GM23338 (cell line): ENCODE measurements at regions not wholly inside any gene's neighbourhood (a gene's known extent, or its start where the extent isn't known, plus 50 kb on each side); places are given as distances from the start of the nearest gene placed in this dataset.

Experiments used
- ATAC-seq: fragments of 200-7000 bp; cut with Tn5 transposase; 3 replicates; pipeline ENCODE4 v1.9.1; 2020
- DNase-seq: peaks from one replicate; pipeline ENCODE4 v3.0.0-alpha.2; 2015; ENCODE audit warnings: low spot score
- H2AFZ ChIP-seq: fragments of 200-600 bp; sonication (generic); 2 replicates; pipeline ENCODE4 v1.8.0; 2016; ENCODE audit warnings: antibody characterized with exemption, mild to moderate bottlenecking, moderate library complexity
- H3F3A ChIP-seq: fragments of 200-600 bp; sonication (generic); replicated peaks from 2 replicates; pipeline ENCODE4 v1.8.0; 2017; ENCODE audit warnings: antibody characterized with exemption, mixed run types, low read depth
- H3K27ac ChIP-seq: fragments of 200-600 bp; sonication (generic); 2 replicates; pipeline ENCODE4 v1.6.1; 2016; ENCODE audit warnings: low read depth
- H3K27me3 ChIP-seq: fragments of 200-600 bp; sonication (generic); 2 replicates; pipeline ENCODE4 v1.8.0; 2016; ENCODE audit warnings: mild to moderate bottlenecking, mixed run types, moderate library complexity; ENCODE audit not compliant: insufficient read depth
- H3K36me3 ChIP-seq: fragments of 200-600 bp; sonication (generic); 2 replicates; pipeline ENCODE4 v1.8.0; 2016; ENCODE audit warnings: mild to moderate bottlenecking; ENCODE audit not compliant: insufficient read depth
- H3K4me1 ChIP-seq: fragments of 200-600 bp; sonication (generic); 2 replicates; pipeline ENCODE4 v1.8.0; 2016; ENCODE audit warnings: mild to moderate bottlenecking, moderate library complexity; ENCODE audit not compliant: insufficient read depth
- H3K4me2 ChIP-seq: fragments of 200-600 bp; sonication (generic); 2 replicates; pipeline ENCODE4 v1.7.1; 2017; ENCODE audit warnings: mixed run types
- H3K4me3 ChIP-seq: fragments of 200-600 bp; sonication (generic); 2 replicates; pipeline ENCODE4 v1.6.1; 2016; ENCODE audit warnings: mixed run types
- H3K79me2 ChIP-seq: fragments of 200-600 bp; sonication (generic); replicated peaks from 2 replicates; pipeline ENCODE4 v1.8.0; 2017; ENCODE audit warnings: mild to moderate bottlenecking; ENCODE audit not compliant: insufficient read depth
- H3K9me2 ChIP-seq: fragments of 200-600 bp; sonication (generic); 2 replicates; pipeline ENCODE4 v1.8.0; 2017; ENCODE audit not compliant: insufficient read depth
- H4K20me1 ChIP-seq: fragments of 200-600 bp; sonication (generic); replicated peaks from 2 replicates; pipeline ENCODE4 v1.8.0; 2017; ENCODE audit warnings: mild to moderate bottlenecking; ENCODE audit not compliant: insufficient read depth
- H3K27ac Mint-ChIP-seq: 2 replicates; pipeline ENCODE4 v1.8.0; 2020; ENCODE audit warnings: inconsistent platforms, mild to moderate bottlenecking, moderate library complexity, mixed read lengths
- H3K27me3 Mint-ChIP-seq: 3 replicates; pipeline ENCODE4 v1.8.0; 2022; ENCODE audit warnings: low read depth, mild to moderate bottlenecking, moderate library complexity, mixed read lengths, inconsistent platforms; ENCODE audit not compliant: insufficient read depth, poor library complexity
- H3K36me3 Mint-ChIP-seq: 3 replicates; pipeline ENCODE4 v1.8.0; 2021; ENCODE audit warnings: low read depth, mild to moderate bottlenecking, inconsistent platforms, moderate library complexity, mixed read lengths
- H3K4me1 Mint-ChIP-seq: 3 replicates; pipeline ENCODE4 v1.8.0; 2020; ENCODE audit warnings: mild to moderate bottlenecking, inconsistent platforms, mixed read lengths
- H3K4me3 Mint-ChIP-seq: 3 replicates; pipeline ENCODE4 v1.8.0; 2021; ENCODE audit warnings: moderate library complexity, mild to moderate bottlenecking, inconsistent platforms, mixed read lengths
- H3K9me3 Mint-ChIP-seq: 3 replicates; pipeline ENCODE4 v1.8.0; 2020; ENCODE audit warnings: moderate library complexity, mild to moderate bottlenecking, inconsistent platforms, mixed read lengths
- CREB1 ChIP-seq: fragments of 250-450 bp; sonication (Bioruptor Pico); IDR thresholded peaks from 2 replicates; pipeline ENCODE4 v1.5.0; 2020; ENCODE audit warnings: low read depth, mild to moderate bottlenecking, moderate library complexity
- ETS1 ChIP-seq: IDR thresholded peaks from 2 replicates; pipeline ENCODE4 v1.6.1; 2016; ENCODE audit warnings: antibody characterized with exemption
- EZH2 ChIP-seq: fragments of 200-600 bp; sonication (generic); IDR thresholded peaks from one replicate; pipeline ENCODE4 v1.8.0; 2017; ENCODE audit warnings: antibody characterized with exemption, mild to moderate bottlenecking, low read depth; ENCODE audit not compliant: unreplicated experiment
- EZH2phosphoT487 ChIP-seq: fragments of 200-600 bp; sonication (generic); IDR thresholded peaks from one replicate; pipeline ENCODE4 v1.8.1; 2018; ENCODE audit warnings: antibody characterized with exemption; ENCODE audit not compliant: unreplicated experiment
- JUNB ChIP-seq: IDR thresholded peaks from one replicate; pipeline ENCODE4 v1.6.1; 2016; ENCODE audit warnings: antibody characterized with exemption; ENCODE audit not compliant: unreplicated experiment
- NANOG ChIP-seq: IDR thresholded peaks from 2 replicates; pipeline ENCODE4 v1.6.1; 2016; ENCODE audit warnings: antibody characterized with exemption, borderline replicate concordance
- POLR2AphosphoS5 ChIP-seq: IDR thresholded peaks from 2 replicates; pipeline ENCODE4 v1.6.1; 2016; ENCODE audit warnings: antibody characterized with exemption, low read depth
- STAT1 ChIP-seq: IDR thresholded peaks from one replicate; pipeline ENCODE4 v1.6.1; 2016; ENCODE audit warnings: antibody characterized with exemption; ENCODE audit not compliant: unreplicated experiment
- ZNF114 ChIP-seq: fragments of 250-450 bp; sonication (Bioruptor Pico); IDR thresholded peaks from 2 replicates; pipeline ENCODE4 v1.5.0; 2020; ENCODE audit warnings: mild to moderate bottlenecking, moderate library complexity
- ZNF331 ChIP-seq: fragments of 250-450 bp; sonication (Bioruptor Pico); IDR thresholded peaks from 2 replicates; pipeline ENCODE4 v1.5.0; 2020; ENCODE audit warnings: low read depth, mild to moderate bottlenecking, moderate library complexity
- ZNF462 ChIP-seq: fragments of 250-450 bp; sonication (Bioruptor Pico); IDR thresholded peaks from 2 replicates; pipeline ENCODE4 v1.5.0; 2020; ENCODE audit warnings: mild to moderate bottlenecking, moderate library complexity
- TF ChIP-seq, protein P1 (sequence below), 2 experiments: fragments of 200-600 bp in 1 of 2; sonication (generic) in 1 of 2; conservative IDR thresholded peaks; 2 replicates each; pipeline versions ENCODE4 v1.5.1 to v1.6.1; 2016 to 2017; ENCODE audit warnings: antibody characterized with exemption in 2 of 2, low read depth in 2 of 2, mild to moderate bottlenecking in 2 of 2, moderate library complexity in 1 of 2
- TF ChIP-seq, protein P2 (sequence below): IDR thresholded peaks from one replicate; pipeline ENCODE4 v1.6.1; 2018; ENCODE audit warnings: antibody characterized with exemption; ENCODE audit not compliant: unreplicated experiment

DNA sequence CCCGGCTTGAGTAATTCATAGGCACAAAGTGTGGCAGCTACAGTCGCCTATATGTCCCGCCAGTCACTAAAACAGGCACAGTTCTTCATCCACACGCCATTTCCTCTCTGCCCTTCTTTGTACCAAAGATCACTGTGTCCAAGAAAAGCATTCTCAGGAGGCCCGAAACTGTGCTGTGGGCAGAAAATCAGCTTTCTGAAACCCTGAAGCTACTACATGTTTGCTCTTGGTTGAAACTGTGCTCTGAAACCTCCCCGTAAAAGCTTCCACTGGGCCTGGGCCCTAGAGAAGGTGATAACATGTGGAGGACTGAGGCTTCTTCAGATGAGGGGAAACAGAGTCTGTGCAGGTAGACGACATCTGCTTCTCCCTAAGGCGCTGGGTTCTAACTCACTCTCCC is 75.6 kb upstream of the ID2 start:
- peaks cover 1% of the 10 kb centered on the region for H3K27me3 Mint-ChIP-seq
- H2AFZ ChIP-seq: no peak overlapping the region
- no peaks in the 10 kb centered on the region for H3F3A ChIP-seq
- H3K36me3 Mint-ChIP-seq: 0 out of 3 replicates have a peak, but pooled peaks cover 3% of the 10 kb centered on the region
- no peaks in the 10 kb centered on the region for H3K4me1 ChIP-seq
- H3K79me2 ChIP-seq: no peaks in the 10 kb centered on the region
- ATAC-seq (no peak), DNase-seq (no peak)
- H3K27me3 ChIP-seq: no peaks in the 10 kb centered on the region
- H3K4me1 Mint-ChIP-seq: peaks cover 7% of the 10 kb centered on the region; the same call in 2 of the 3 replicates
- no peak overlapping the region for H3K27ac Mint-ChIP-seq
- H3K4me3 ChIP-seq: no peak overlapping the region
- H3K4me2 ChIP-seq: no peak overlapping the region
- no peak overlapping the region for H3K27ac ChIP-seq
- no peaks in the 10 kb centered on the region; the same call in 1 of the 2 replicates for H3K9me2 ChIP-seq
- TF ChIP-seq, protein P1, sequence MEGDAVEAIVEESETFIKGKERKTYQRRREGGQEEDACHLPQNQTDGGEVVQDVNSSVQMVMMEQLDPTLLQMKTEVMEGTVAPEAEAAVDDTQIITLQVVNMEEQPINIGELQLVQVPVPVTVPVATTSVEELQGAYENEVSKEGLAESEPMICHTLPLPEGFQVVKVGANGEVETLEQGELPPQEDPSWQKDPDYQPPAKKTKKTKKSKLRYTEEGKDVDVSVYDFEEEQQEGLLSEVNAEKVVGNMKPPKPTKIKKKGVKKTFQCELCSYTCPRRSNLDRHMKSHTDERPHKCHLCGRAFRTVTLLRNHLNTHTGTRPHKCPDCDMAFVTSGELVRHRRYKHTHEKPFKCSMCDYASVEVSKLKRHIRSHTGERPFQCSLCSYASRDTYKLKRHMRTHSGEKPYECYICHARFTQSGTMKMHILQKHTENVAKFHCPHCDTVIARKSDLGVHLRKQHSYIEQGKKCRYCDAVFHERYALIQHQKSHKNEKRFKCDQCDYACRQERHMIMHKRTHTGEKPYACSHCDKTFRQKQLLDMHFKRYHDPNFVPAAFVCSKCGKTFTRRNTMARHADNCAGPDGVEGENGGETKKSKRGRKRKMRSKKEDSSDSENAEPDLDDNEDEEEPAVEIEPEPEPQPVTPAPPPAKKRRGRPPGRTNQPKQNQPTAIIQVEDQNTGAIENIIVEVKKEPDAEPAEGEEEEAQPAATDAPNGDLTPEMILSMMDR (conservative IDR thresholded peaks at IDR 0.05; ENCODE audit: low read depth in 2 of 2): no peak
- TF ChIP-seq CREB1 (CRISPR knock-in tag): no peak
- TF ChIP-seq ZNF462 (CRISPR knock-in tag): no peak
- TF ChIP-seq, protein P2, sequence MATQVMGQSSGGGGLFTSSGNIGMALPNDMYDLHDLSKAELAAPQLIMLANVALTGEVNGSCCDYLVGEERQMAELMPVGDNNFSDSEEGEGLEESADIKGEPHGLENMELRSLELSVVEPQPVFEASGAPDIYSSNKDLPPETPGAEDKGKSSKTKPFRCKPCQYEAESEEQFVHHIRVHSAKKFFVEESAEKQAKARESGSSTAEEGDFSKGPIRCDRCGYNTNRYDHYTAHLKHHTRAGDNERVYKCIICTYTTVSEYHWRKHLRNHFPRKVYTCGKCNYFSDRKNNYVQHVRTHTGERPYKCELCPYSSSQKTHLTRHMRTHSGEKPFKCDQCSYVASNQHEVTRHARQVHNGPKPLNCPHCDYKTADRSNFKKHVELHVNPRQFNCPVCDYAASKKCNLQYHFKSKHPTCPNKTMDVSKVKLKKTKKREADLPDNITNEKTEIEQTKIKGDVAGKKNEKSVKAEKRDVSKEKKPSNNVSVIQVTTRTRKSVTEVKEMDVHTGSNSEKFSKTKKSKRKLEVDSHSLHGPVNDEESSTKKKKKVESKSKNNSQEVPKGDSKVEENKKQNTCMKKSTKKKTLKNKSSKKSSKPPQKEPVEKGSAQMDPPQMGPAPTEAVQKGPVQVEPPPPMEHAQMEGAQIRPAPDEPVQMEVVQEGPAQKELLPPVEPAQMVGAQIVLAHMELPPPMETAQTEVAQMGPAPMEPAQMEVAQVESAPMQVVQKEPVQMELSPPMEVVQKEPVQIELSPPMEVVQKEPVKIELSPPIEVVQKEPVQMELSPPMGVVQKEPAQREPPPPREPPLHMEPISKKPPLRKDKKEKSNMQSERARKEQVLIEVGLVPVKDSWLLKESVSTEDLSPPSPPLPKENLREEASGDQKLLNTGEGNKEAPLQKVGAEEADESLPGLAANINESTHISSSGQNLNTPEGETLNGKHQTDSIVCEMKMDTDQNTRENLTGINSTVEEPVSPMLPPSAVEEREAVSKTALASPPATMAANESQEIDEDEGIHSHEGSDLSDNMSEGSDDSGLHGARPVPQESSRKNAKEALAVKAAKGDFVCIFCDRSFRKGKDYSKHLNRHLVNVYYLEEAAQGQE: no peak
- TF ChIP-seq ZNF114 (CRISPR knock-in tag): no peak
- no peak for TF ChIP-seq NANOG
- TF ChIP-seq EZH2: no peak
- no peak for TF ChIP-seq STAT1
- no peak for TF ChIP-seq ZNF331 (CRISPR knock-in tag)
- no peak for TF ChIP-seq JUNB
- TF ChIP-seq EZH2phosphoT487: no peak
- TF ChIP-seq POLR2AphosphoS5: no peak
- TF ChIP-seq ETS1: no peak
- H3K4me3 Mint-ChIP-seq: no peak overlapping the region
- H3K9me3 Mint-ChIP-seq: peaks cover 5% of the 10 kb centered on the region
- H3K36me3 ChIP-seq: no peaks in the 10 kb centered on the region
- H4K20me1 ChIP-seq: no peaks in the 10 kb centered on the region
